B cell (primary cell): ENCODE measurements at regions not wholly inside any gene's neighbourhood (a gene's known extent, or its start where the extent isn't known, plus 50 kb on each side); places are given as distances from the start of the nearest gene placed in this dataset.

ENCODE experiments used
- ATAC-seq: fragments of 200-7000 bp; cut with Tn5 transposase; one replicate; pipeline ENCODE4 v1.10.0; 2021; ENCODE audit warnings: low read depth, mild to moderate bottlenecking, moderate number of reproducible peaks, moderate library complexity
- CTCF ChIA-PET: fragments of 350-600 bp; sonication (Branson Sonifier 250); formaldehyde crosslinking; loops from one replicate; lab custom pipeline; 2021; ENCODE audit warnings: antibody characterized with exemption, inconsistent platforms; lab: Charles Lee
- POLR2A ChIA-PET: fragments of 350-600 bp; sonication (Branson Sonifier 250); formaldehyde crosslinking; loops from one replicate; lab custom pipeline; 2021; ENCODE audit warnings: antibody characterized with exemption; lab: Charles Lee
- DNase-seq: peaks from one replicate; pipeline ENCODE4 v3.0.0; 2013
- H2AFZ ChIP-seq: 2 replicates; pipeline ENCODE4 v1.6.1; 2012; ENCODE audit warnings: mild to moderate bottlenecking, low read depth, low read length; ENCODE audit not compliant: insufficient read depth, poor library complexity, severe bottlenecking
- H3K27ac ChIP-seq, 2 donors: 1 replicate in 1 of 2; 2 replicates in 1 of 2; pipeline ENCODE4 v1.5.1; 2012 to 2013; ENCODE audit warnings: low read length in 2 of 2, mild to moderate bottlenecking in 2 of 2, moderate library complexity in 1 of 2
- H3K27me3 ChIP-seq, 4 experiments: fragments of 200-600 bp in 1 of 4; sonication (generic) in 1 of 4; replicated peaks in 1 of 4; 1 replicate in 2 of 4; 2 replicates in 2 of 4; pipeline versions ENCODE4 v1.6.1 to v1.7.0; 2013 to 2016; ENCODE audit warnings: low read length in 3 of 4, mild to moderate bottlenecking in 2 of 4, mixed read lengths in 1 of 4, moderate library complexity in 1 of 4; ENCODE audit not compliant: insufficient read depth in 4 of 4, control insufficient read depth in 3 of 4; ENCODE audit errors: control extremely low read depth in 1 of 4
- H3K36me3 ChIP-seq, 2 experiments: replicated peaks in 1 of 2; 1 replicate in 1 of 2; 2 replicates in 1 of 2; pipeline versions ENCODE4 v1.6.1 to v1.7.1; 2013; ENCODE audit warnings: low read length in 1 of 2; ENCODE audit not compliant: insufficient read depth in 2 of 2, control insufficient read depth in 1 of 2; ENCODE audit errors: control extremely low read depth in 1 of 2, extremely low read depth in 1 of 2
- H3K4me1 ChIP-seq, 2 donors: fragments of 200-600 bp in 1 of 2; sonication (generic) in 1 of 2; 1 replicate in 1 of 2; 2 replicates in 1 of 2; pipeline versions ENCODE4 v1.5.1 to v1.6.1; 2013 to 2017; ENCODE audit warnings: low read length in 2 of 2; ENCODE audit not compliant: control insufficient read depth in 2 of 2, insufficient read depth in 2 of 2
- H3K4me2 ChIP-seq: replicated peaks from 2 replicates; pipeline ENCODE3; 2012; ENCODE audit warnings: mild to moderate bottlenecking, low read depth, low read length; ENCODE audit not compliant: poor library complexity, severe bottlenecking
- H3K4me3 ChIP-seq, 5 experiments: fragments of 200-600 bp in 1 of 5; sonication (generic) in 1 of 5; 1 replicate in 3 of 5; 2 replicates in 2 of 5; pipeline versions ENCODE4 v1.5.1 to v1.7.0; 2011 to 2016; ENCODE audit warnings: low read length in 4 of 5, mild to moderate bottlenecking in 4 of 5, low read depth in 2 of 5, control low read depth in 1 of 5, moderate library complexity in 1 of 5; ENCODE audit not compliant: insufficient read depth in 1 of 5; ENCODE audit errors: control extremely low read depth in 1 of 5, extremely low read depth in 1 of 5
- H3K79me2 ChIP-seq: fragments of 200-600 bp; sonication (generic); one replicate; pipeline ENCODE4 v1.6.0; 2016; ENCODE audit warnings: low read length; ENCODE audit not compliant: control insufficient read depth, insufficient read depth
- H3K9ac ChIP-seq: fragments of 200-600 bp; sonication (generic); 2 replicates; pipeline ENCODE4 v1.6.1; 2017; ENCODE audit warnings: mild to moderate bottlenecking, low read length, moderate library complexity
- H3K9me3 ChIP-seq, 3 donors: one replicate each; pipeline versions ENCODE4 v1.6.1 to v1.7.1; 2013; ENCODE audit warnings: low read length in 2 of 3; ENCODE audit not compliant: control insufficient read depth in 2 of 3, insufficient read depth in 1 of 3; ENCODE audit errors: control extremely low read depth in 1 of 3
- H4K20me1 ChIP-seq: 2 replicates; pipeline ENCODE4 v1.6.0; 2012; ENCODE audit warnings: mild to moderate bottlenecking, low read length; ENCODE audit not compliant: insufficient read depth, control insufficient read depth, poor library complexity, severe bottlenecking
- H3K27ac Mint-ChIP-seq: one replicate; pipeline ENCODE4 v1.8.0; 2021; ENCODE audit warnings: mixed read lengths
- H3K27me3 Mint-ChIP-seq: one replicate; pipeline ENCODE4 v1.8.0; 2021; ENCODE audit warnings: mixed read lengths
- H3K4me1 Mint-ChIP-seq: one replicate; pipeline ENCODE4 v1.8.0; 2021; ENCODE audit warnings: mixed read lengths
- H3K4me3 Mint-ChIP-seq: one replicate; pipeline ENCODE4 v1.8.0; 2021; ENCODE audit warnings: mixed read lengths
- H3K9me3 Mint-ChIP-seq: one replicate; pipeline ENCODE4 v1.8.0; 2022; ENCODE audit warnings: mixed read lengths; ENCODE audit not compliant: insufficient read depth
- EZH2 ChIP-seq: IDR thresholded peaks from 2 replicates; pipeline ENCODE4 v1.6.1; 2012; ENCODE audit warnings: borderline replicate concordance, low read depth, mild to moderate bottlenecking, moderate library complexity, low read length; ENCODE audit not compliant: insufficient read depth, poor library complexity, severe bottlenecking
- WGBS: methylation state at CpG from one replicate; pipeline ENCODE4 v1.1.5; 2013; ENCODE audit warnings: missing lambda C conversion rate; ENCODE audit not compliant: insufficient coverage; 5-methylcytosine and 5-hydroxymethylcytosine counted together
- intact Hi-C: fragments of 100-400 bp; cut with micrococcal nuclease; formaldehyde crosslinking; loops from one replicate; pipeline ENCODE4 v1.10.0; 2022
- TF ChIP-seq, protein P1 (sequence below): fragments of 200-600 bp; IDR thresholded peaks from one replicate; pipeline ENCODE4 v1.8.0; 2022; ENCODE audit warnings: antibody characterized with exemption, mild to moderate bottlenecking

DNA sequence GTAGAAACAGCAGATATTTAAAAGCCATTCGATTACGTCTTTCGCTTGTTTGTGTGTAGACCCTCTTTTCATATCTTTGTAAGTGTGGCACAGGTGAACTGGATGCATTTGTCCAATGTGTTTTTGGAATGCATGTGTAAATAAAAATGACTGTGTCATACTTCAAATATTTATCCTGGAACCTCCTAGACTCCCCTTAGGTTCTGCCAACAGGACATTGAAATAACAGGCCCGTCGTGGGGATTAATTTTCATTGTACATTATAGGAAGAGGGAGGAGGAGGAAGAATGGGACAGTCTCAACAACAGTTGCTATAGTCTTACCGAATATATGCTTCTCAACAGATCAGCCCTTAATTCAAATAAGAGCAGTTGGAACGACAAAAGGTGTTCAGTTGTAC is 95.8 kb downstream of the PRKAB2 start:
- no peaks in the 10 kb centered on the region for H3K9me3 Mint-ChIP-seq
- no peak for TF ChIP-seq EZH2
- TF ChIP-seq, protein P1, sequence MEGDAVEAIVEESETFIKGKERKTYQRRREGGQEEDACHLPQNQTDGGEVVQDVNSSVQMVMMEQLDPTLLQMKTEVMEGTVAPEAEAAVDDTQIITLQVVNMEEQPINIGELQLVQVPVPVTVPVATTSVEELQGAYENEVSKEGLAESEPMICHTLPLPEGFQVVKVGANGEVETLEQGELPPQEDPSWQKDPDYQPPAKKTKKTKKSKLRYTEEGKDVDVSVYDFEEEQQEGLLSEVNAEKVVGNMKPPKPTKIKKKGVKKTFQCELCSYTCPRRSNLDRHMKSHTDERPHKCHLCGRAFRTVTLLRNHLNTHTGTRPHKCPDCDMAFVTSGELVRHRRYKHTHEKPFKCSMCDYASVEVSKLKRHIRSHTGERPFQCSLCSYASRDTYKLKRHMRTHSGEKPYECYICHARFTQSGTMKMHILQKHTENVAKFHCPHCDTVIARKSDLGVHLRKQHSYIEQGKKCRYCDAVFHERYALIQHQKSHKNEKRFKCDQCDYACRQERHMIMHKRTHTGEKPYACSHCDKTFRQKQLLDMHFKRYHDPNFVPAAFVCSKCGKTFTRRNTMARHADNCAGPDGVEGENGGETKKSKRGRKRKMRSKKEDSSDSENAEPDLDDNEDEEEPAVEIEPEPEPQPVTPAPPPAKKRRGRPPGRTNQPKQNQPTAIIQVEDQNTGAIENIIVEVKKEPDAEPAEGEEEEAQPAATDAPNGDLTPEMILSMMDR, result no peak
- Histone ChIP-seq H3K4me1 (peaks cover 37 to 43% of the 10 kb centered on the region in 2 donors), H4K20me1 (no peaks in the 10 kb centered on the region), H3K36me3 (no peaks in the 10 kb centered on the region), H3K4me3 (no peak overlapping the region), H2AFZ (no peak overlapping the region), H3K79me2 (no peaks in the 10 kb centered on the region), H3K9me3 (peaks cover 0 to 45% (median 0%) of the 10 kb centered on the region in 3 donors), H3K9ac (no peak overlapping the region), H3K27me3 (peaks cover 0 to 76% (median 43%) of the 10 kb centered on the region in 4 experiments), H3K27ac (no peak overlapping the region), H3K4me2 (no peak overlapping the region)
- ATAC-seq, result no peak
- H3K4me1 Mint-ChIP-seq, result peaks cover 54% of the 10 kb centered on the region
- DNase-seq, result no peak
- H3K4me3 Mint-ChIP-seq, result no peak overlapping the region
- ChIA-PET CTCF (interaction anchor here (1.2 kb wide), 1 partner anchor 8 kb away, joined by 6 read pairs; no protein-coding TSS in a partner anchor), POLR2A (interaction anchor here (0.6 kb wide), 1 partner anchor 27 kb away, joined by 3 read pairs; no protein-coding TSS in a partner anchor)
- peaks cover 82% of the 10 kb centered on the region for H3K27me3 Mint-ChIP-seq
- intact Hi-C loops, result no loop called here
- WGBS, result 95% methylated on average over 5 of the region's 7 CpGs
- H3K27ac Mint-ChIP-seq, result no peak overlapping the region
